ENCODE measurements at regions not wholly inside any gene's neighbourhood (a gene's known extent, or its start where the extent isn't known, plus 50 kb on each side); places are given as distances from the start of the nearest gene placed in this dataset.

DNA sequence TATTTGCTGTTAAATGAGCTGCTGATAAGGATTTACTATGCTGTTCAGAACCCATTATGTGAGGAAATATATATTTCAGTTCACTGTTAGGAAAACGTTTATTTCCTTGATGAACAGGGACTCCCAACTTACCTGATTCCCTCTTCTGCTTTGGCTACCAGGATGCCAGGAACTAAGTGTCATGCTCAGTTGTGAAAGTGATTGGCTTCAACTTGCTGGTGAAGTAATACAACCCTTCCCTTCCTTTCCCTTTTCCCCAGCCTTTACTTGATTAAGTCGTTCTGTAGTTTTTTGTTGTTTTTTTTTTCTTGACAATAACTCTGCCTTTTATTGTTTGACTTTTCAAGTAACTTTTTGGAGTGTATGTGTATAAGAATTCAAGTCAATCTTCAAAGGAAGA lies 309.3 kb downstream of the DOCK8 start:
- H3K27me3 ChIP-seq (ENCODE audit: low read depth, low read length) = no peaks in the 10 kb centered on the region
- H3K4me3 ChIP-seq (ENCODE audit: low read length) = no peak overlapping the region
- no peaks in the 10 kb centered on the region for H3K9me3 ChIP-seq (ENCODE audit: insufficient read depth, low read length)
- H3K4me1 ChIP-seq (ENCODE audit: low read length) = peaks cover 7% of the 10 kb centered on the region
- H3K4me2 ChIP-seq (ENCODE audit: low read length) = no peak overlapping the region
- no peaks in the 10 kb centered on the region for H4K20me1 ChIP-seq (ENCODE audit: insufficient read depth, low read length)
- TF ChIP-seq EZH2phosphoT487 (IDR thresholded peaks at IDR 0.05; ENCODE audit: low read depth) = no peak
- TF ChIP-seq, protein P1, sequence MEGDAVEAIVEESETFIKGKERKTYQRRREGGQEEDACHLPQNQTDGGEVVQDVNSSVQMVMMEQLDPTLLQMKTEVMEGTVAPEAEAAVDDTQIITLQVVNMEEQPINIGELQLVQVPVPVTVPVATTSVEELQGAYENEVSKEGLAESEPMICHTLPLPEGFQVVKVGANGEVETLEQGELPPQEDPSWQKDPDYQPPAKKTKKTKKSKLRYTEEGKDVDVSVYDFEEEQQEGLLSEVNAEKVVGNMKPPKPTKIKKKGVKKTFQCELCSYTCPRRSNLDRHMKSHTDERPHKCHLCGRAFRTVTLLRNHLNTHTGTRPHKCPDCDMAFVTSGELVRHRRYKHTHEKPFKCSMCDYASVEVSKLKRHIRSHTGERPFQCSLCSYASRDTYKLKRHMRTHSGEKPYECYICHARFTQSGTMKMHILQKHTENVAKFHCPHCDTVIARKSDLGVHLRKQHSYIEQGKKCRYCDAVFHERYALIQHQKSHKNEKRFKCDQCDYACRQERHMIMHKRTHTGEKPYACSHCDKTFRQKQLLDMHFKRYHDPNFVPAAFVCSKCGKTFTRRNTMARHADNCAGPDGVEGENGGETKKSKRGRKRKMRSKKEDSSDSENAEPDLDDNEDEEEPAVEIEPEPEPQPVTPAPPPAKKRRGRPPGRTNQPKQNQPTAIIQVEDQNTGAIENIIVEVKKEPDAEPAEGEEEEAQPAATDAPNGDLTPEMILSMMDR (IDR thresholded peaks at IDR 0.05; ENCODE audit: low read depth, low read length) = no peak
- no peak overlapping the region for H2AFZ ChIP-seq (ENCODE audit: low read depth, low read length)
- H3K36me3 ChIP-seq (replicated peaks; ENCODE audit: low read depth, low read length) = no peaks in the 10 kb centered on the region
- no peaks in the 10 kb centered on the region for H3K79me2 ChIP-seq (ENCODE audit: low read length)
- H3K9ac ChIP-seq (ENCODE audit: low read length) = no peak overlapping the region
- no peak overlapping the region for H3K27ac ChIP-seq (ENCODE audit: low read length)

DNA sequence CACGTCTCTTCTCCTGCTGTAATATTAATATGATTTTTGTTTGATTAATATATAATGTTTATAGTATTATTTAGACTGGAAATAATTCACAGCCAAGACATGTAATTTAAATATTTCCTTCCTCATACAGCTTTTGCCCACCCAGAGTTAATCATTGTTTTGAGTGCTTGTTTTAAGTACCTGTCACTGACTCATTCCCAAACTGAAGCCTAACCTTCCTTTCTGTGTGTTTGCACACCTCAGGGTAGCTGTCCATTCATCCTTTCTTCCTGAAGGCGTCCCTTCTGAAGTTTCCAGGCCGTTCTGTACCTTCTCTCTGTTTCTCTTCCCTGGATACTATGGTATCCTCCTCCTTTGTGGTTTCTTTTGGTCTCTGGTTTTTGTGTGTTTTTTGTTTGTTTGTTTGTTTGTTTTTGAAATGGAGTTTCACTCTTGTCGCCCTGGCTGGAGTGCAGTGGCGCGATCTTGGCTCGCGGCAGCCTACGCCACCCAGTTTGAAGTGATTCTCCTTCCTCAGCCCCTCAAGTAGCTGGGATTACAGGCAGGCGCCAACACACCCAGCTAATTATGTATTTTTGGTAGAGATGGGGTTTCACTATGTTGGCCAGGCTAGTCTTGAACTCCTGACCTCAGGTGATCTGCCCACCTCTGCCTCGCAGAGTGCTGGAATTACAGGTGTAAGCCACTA lies 312.4 kb downstream of the DOCK8 start:
- Histone ChIP-seq H3K27ac (ENCODE audit: low read length) (no peak overlapping the region), H3K4me3 (ENCODE audit: low read length) (no peak overlapping the region), H3K9me3 (ENCODE audit: insufficient read depth, low read length) (no peaks in the 10 kb centered on the region), H3K36me3 (replicated peaks; ENCODE audit: low read depth, low read length) (no peaks in the 10 kb centered on the region), H4K20me1 (ENCODE audit: insufficient read depth, low read length) (no peaks in the 10 kb centered on the region), H3K79me2 (ENCODE audit: low read length) (no peaks in the 10 kb centered on the region), H2AFZ (ENCODE audit: low read depth, low read length) (no peak overlapping the region), H3K9ac (ENCODE audit: low read length) (no peak overlapping the region), H3K27me3 (ENCODE audit: low read depth, low read length) (no peaks in the 10 kb centered on the region), H3K4me1 (ENCODE audit: low read length) (peaks cover 7% of the 10 kb centered on the region), H3K4me2 (ENCODE audit: low read length) (peak overlapping the region; percentile 27; the same call in 1 of the 2 replicates)
- TF ChIP-seq EZH2phosphoT487 (IDR thresholded peaks at IDR 0.05; ENCODE audit: low read depth) = no peak
- TF ChIP-seq, protein P1 (IDR thresholded peaks at IDR 0.05; ENCODE audit: low read depth, low read length) = no peak

- H4K20me1 ChIP-seq (ENCODE audit: insufficient read depth, low read length) = no peaks in the 10 kb centered on the region
- H3K4me2 ChIP-seq (ENCODE audit: low read length) = no peak overlapping the region
- H3K79me2 ChIP-seq (ENCODE audit: low read length) = no peaks in the 10 kb centered on the region
- no peaks in the 10 kb centered on the region for H3K27me3 ChIP-seq (ENCODE audit: low read depth, low read length)
- no peaks in the 10 kb centered on the region for H3K9me3 ChIP-seq (ENCODE audit: insufficient read depth, low read length)
- H3K4me3 ChIP-seq (ENCODE audit: low read length) = no peak overlapping the region
- H3K36me3 ChIP-seq (replicated peaks; ENCODE audit: low read depth, low read length) = no peaks in the 10 kb centered on the region
- no peak overlapping the region for H2AFZ ChIP-seq (ENCODE audit: low read depth, low read length)
- H3K9ac ChIP-seq (ENCODE audit: low read length) = no peak overlapping the region
- H3K27ac ChIP-seq (ENCODE audit: low read length) = no peak overlapping the region
- TF ChIP-seq, protein P1 (IDR thresholded peaks at IDR 0.05; ENCODE audit: low read depth, low read length) = no peak
- no peak for TF ChIP-seq EZH2phosphoT487 (IDR thresholded peaks at IDR 0.05; ENCODE audit: low read depth)
- peaks cover 7% of the 10 kb centered on the region for H3K4me1 ChIP-seq (ENCODE audit: low read length)
These were observed 311.8 kb upstream of the DMRT1 start for GRCh38 chr9:529731-530130.

DNA sequence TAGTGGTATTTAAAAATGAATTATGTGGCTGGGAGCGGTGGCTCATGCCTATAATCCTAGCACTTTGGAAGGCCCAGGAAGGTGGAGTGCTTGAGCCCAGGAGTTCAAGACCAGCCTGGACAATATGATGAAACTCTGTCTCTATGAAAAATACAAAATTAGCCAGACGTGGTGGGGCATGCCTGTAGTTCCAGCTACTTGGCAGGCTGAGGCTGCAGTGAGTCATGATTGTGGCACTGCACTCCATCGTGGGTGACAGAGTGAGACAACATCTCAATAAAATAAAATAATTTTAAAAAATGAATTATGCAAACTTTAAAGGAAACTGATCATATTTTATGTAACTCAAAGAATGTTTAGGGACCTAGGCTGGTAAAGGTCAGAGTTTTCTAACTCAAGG lies 310.8 kb upstream of the DMRT1 start:
- H3K4me3 ChIP-seq (ENCODE audit: low read length) = no peak overlapping the region
- no peaks in the 10 kb centered on the region for H3K36me3 ChIP-seq (replicated peaks; ENCODE audit: low read depth, low read length)
- no peaks in the 10 kb centered on the region for H3K9me3 ChIP-seq (ENCODE audit: insufficient read depth, low read length)
- no peak overlapping the region for H2AFZ ChIP-seq (ENCODE audit: low read depth, low read length)
- H3K27ac ChIP-seq (ENCODE audit: low read length) = no peak overlapping the region
- H3K9ac ChIP-seq (ENCODE audit: low read length) = no peak overlapping the region
- no peaks in the 10 kb centered on the region for H3K79me2 ChIP-seq (ENCODE audit: low read length)
- H3K4me1 ChIP-seq (ENCODE audit: low read length) = peaks cover 7% of the 10 kb centered on the region
- no peak for TF ChIP-seq EZH2phosphoT487 (IDR thresholded peaks at IDR 0.05; ENCODE audit: low read depth)
- TF ChIP-seq, protein P1 (IDR thresholded peaks at IDR 0.05; ENCODE audit: low read depth, low read length) = no peak
- no peaks in the 10 kb centered on the region for H4K20me1 ChIP-seq (ENCODE audit: insufficient read depth, low read length)
- H3K27me3 ChIP-seq (ENCODE audit: low read depth, low read length) = no peaks in the 10 kb centered on the region
- no peak overlapping the region for H3K4me2 ChIP-seq (ENCODE audit: low read length)

Data from OCI-LY3 (cell line).